Spleen (tissue), 11 donors: ENCODE measurements at regions not wholly inside any gene's neighbourhood (a gene's known extent, or its start where the extent isn't known, plus 50 kb on each side); places are given as distances from the start of the nearest gene placed in this dataset.

Experiments
- DNase-seq: peaks from one replicate; pipeline ENCODE4 v3.0.0-alpha.2; 2020
- H3K27ac ChIP-seq, 8 donors: fragments of 200-600 bp; sonication (generic) in 7 of 8; 1 replicate in 4 of 8; 2 replicates in 4 of 8; pipeline versions ENCODE4 v1.5.0 to v1.8.0; 2016 to 2021; ENCODE audit warnings: inconsistent platforms in 4 of 8, mild to moderate bottlenecking in 4 of 8, moderate library complexity in 1 of 8
- H3K27me3 ChIP-seq, 7 donors: fragments of 200-600 bp; sonication (generic) in 6 of 7; replicated peaks in 1 of 7; 1 replicate in 4 of 7; 2 replicates in 3 of 7; pipeline versions ENCODE4 v1.5.0 to v1.8.0; 2016 to 2021; ENCODE audit warnings: inconsistent platforms in 3 of 7, mild to moderate bottlenecking in 1 of 7
- H3K36me3 ChIP-seq, 6 donors: fragments of 200-600 bp; sonication (generic) in 5 of 6; 1 replicate in 4 of 6; 2 replicates in 2 of 6; pipeline versions ENCODE4 v1.5.0 to v1.8.0; 2016 to 2021; ENCODE audit warnings: inconsistent platforms in 2 of 6
- H3K4me1 ChIP-seq, 6 donors: fragments of 200-600 bp; sonication (generic) in 5 of 6; 1 replicate in 3 of 6; 2 replicates in 3 of 6; pipeline versions ENCODE4 v1.5.0 to v1.8.0; 2016 to 2021; ENCODE audit warnings: inconsistent platforms in 3 of 6
- H3K4me3 ChIP-seq, 8 donors: fragments of 200-600 bp; sonication (generic) in 7 of 8; 1 replicate in 4 of 8; 2 replicates in 4 of 8; pipeline versions ENCODE4 v1.5.0 to v1.8.0; 2016 to 2021; ENCODE audit warnings: inconsistent platforms in 4 of 8, mild to moderate bottlenecking in 4 of 8, moderate library complexity in 2 of 8
- H3K9me3 ChIP-seq, 8 donors: fragments of 200-600 bp; sonication (generic) in 7 of 8; 1 replicate in 4 of 8; 2 replicates in 4 of 8; pipeline versions ENCODE4 v1.5.0 to v1.8.0; 2016 to 2021; ENCODE audit warnings: inconsistent platforms in 4 of 8
- POLR2A ChIP-seq, 3 donors: fragments of 450-650 bp; IDR thresholded peaks; one replicate each; pipeline ENCODE4 v1.5.1; 2017; ENCODE audit warnings: antibody characterized with exemption in 3 of 3, mild to moderate bottlenecking in 1 of 3
- POLR2AphosphoS5 ChIP-seq, 3 donors: sonication (generic); formaldehyde crosslinking; IDR thresholded peaks; one replicate each; pipeline ENCODE4 v1.5.1; 2017; ENCODE audit warnings: antibody characterized with exemption in 3 of 3
- WGBS, 5 donors: extraction: QIAGEN DNeasy Blood & Tissue Kit in 3 of 5; methylation state at CpG; one replicate each; pipeline versions ENCODE4 v1.1.5 to v1.1.7; 2013 to 2018; 5-methylcytosine and 5-hydroxymethylcytosine counted together
- intact Hi-C: fragments of 100-400 bp; cut with DNase I; formaldehyde crosslinking; loops from one replicate; pipeline ENCODE4 v1.15.0; 2023; ENCODE audit warnings: low total_unique reads
- TF ChIP-seq, protein P1 (sequence below), 11 experiments: fragments of 200-600 bp in 7 of 11; fragments of 450-650 bp in 4 of 11; sonication (generic) in 4 of 11; IDR thresholded peaks in 8 of 11; conservative IDR thresholded peaks in 3 of 11; 1 replicate in 7 of 11; 2 replicates in 4 of 11; pipeline versions ENCODE4 v1.4.0 to v1.8.0; 2016 to 2021; ENCODE audit warnings: antibody characterized with exemption in 11 of 11, inconsistent platforms in 4 of 11, mild to moderate bottlenecking in 1 of 11
- donor health status: healthy with polysubstance abuse.
- donor health status: DM: no; HTN: no; CAD: no; lungs with moderate emphysema.
- donor health status: DM: no; HTN: no; CAD: no.
- donor health status: Bipolar disorder and iron deficiency.
- donor health status: healthy.
- donor health status: DM: no; HTN: no; CAD: no.
- donor health status: DM: yes; HTN: yes; CAD: no.

DNA sequence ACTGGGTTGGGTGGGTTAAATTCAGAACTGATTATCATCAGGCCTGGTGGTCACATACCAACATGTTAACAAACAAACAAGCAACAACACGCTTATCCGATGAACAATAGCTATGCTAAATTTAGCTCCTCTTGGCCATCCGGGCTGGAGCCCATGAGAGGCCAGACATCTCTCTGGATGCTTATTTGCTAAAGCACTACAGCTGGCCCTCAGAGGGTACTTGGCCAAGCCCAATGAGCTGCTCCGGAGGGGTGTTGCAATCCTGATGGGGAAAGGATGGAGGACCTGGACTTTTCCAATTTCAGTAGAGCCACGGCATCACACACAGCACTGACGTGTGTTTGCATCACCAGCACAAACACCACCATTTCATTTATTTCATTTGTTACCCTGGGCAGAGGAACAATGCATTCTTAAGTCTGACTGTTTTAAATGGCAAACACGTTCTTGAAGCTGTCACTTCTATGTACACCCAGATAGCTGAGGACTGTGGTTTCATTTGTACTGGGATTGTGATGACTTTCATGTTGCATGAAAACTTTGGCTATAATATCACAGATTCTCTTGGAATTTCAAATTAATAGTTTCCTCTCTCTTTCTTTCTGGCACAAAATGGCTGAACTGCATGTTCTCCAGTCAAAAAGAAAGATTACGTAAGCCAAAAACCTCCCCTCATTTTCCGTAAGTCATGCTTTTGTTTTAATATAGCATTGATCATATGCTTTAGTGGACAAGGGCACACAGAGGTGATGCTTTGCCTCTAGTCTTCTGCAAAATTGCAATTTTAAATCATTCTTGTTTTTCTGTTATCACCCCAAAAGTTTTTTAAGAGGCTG lies 359.8 kb upstream of the KAZN start:
- Histone ChIP-seq H3K27me3 (peaks cover 0 to 2% (median 0%) of the 10 kb centered on the region in 7 donors), H3K27ac (no peak overlapping the region), H3K36me3 (no peaks in the 10 kb centered on the region), H3K4me1 (no peaks in the 10 kb centered on the region), H3K9me3 (no peaks in the 10 kb centered on the region), H3K4me3 (no peak overlapping the region)
- 66 to 83% (median 80%) methylated on average over 9 of the region's 9 CpGs for WGBS, 5 donors
- TF ChIP-seq POLR2A (IDR thresholded peaks at IDR 0.05) (no peak), POLR2AphosphoS5 (IDR thresholded peaks at IDR 0.05) (no peak)
- TF ChIP-seq, protein P1, sequence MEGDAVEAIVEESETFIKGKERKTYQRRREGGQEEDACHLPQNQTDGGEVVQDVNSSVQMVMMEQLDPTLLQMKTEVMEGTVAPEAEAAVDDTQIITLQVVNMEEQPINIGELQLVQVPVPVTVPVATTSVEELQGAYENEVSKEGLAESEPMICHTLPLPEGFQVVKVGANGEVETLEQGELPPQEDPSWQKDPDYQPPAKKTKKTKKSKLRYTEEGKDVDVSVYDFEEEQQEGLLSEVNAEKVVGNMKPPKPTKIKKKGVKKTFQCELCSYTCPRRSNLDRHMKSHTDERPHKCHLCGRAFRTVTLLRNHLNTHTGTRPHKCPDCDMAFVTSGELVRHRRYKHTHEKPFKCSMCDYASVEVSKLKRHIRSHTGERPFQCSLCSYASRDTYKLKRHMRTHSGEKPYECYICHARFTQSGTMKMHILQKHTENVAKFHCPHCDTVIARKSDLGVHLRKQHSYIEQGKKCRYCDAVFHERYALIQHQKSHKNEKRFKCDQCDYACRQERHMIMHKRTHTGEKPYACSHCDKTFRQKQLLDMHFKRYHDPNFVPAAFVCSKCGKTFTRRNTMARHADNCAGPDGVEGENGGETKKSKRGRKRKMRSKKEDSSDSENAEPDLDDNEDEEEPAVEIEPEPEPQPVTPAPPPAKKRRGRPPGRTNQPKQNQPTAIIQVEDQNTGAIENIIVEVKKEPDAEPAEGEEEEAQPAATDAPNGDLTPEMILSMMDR (IDR thresholded peaks at IDR 0.05 in 8 of 11, conservative IDR thresholded peaks at IDR 0.05 in 3 of 11), result no peak
- intact Hi-C loops, result no loop called here
- DNase-seq, result no peak

DNA sequence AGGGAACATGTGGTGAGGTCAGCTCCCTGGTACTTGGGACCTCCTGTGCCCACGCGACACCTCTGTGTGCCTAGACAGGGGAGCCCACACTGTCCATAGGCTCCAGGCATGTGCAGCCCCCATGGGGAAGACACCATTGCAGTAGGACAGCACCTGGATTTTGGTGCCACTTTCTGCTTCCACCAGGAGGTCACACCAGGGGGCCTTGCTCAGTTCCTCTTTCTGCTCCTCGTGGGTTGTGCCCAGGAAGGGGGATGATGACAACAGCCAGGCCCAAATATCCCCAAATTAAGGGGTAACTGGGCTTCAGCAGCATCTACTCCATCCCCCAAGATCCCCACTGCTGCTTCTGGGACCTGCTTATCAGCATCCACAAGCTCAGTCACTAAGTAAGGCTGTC lies 358.2 kb upstream of the KAZN start:
- TF ChIP-seq POLR2AphosphoS5 (IDR thresholded peaks at IDR 0.05), result no peak
- TF ChIP-seq, protein P1 (IDR thresholded peaks at IDR 0.05 in 8 of 11, conservative IDR thresholded peaks at IDR 0.05 in 3 of 11), result no peak
- no peak for TF ChIP-seq POLR2A (IDR thresholded peaks at IDR 0.05)
- intact Hi-C loops, result no loop called here
- Histone ChIP-seq H3K4me1 (no peaks in the 10 kb centered on the region), H3K9me3 (no peaks in the 10 kb centered on the region), H3K27me3 (peaks cover 0 to 8% (median 0%) of the 10 kb centered on the region in 7 donors), H3K27ac (no peak overlapping the region), H3K36me3 (no peaks in the 10 kb centered on the region), H3K4me3 (no peak overlapping the region)
- DNase-seq, result no peak
- 64 to 82% (median 68%) methylated on average over 3 of the region's 3 CpGs for WGBS, 5 donors

DNA sequence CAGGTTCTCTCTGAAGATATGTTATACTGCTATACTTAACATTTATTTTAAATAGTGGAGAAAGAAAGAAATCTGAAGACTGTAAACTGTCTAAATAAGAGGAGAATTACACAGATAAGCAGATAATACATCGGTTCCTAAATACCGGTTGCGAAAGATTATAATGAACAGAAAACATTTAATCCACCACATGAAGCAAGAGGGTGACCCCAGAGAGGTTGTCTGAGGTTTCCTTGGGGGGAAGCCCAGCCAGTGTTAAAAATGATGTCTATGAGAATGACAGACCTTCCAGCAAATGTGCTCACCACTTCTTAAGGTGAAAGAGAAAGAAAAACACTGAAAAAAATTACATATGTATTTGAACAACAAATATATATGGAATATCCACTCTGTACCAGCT lies 356.4 kb upstream of the KAZN start:
- no peak overlapping the region for H3K27ac ChIP-seq
- H3K9me3 ChIP-seq, result no peaks in the 10 kb centered on the region
- H3K36me3 ChIP-seq, result no peaks in the 10 kb centered on the region
- peaks cover 0 to 14% (median 0%) of the 10 kb centered on the region in 7 donors for H3K27me3 ChIP-seq
- DNase-seq, result no peak
- intact Hi-C loops, result no loop called here
- TF ChIP-seq POLR2A (IDR thresholded peaks at IDR 0.05) (no peak), POLR2AphosphoS5 (IDR thresholded peaks at IDR 0.05) (no peak)
- TF ChIP-seq, protein P1 (IDR thresholded peaks at IDR 0.05 in 8 of 11, conservative IDR thresholded peaks at IDR 0.05 in 3 of 11), result no peak
- no peaks in the 10 kb centered on the region for H3K4me1 ChIP-seq
- H3K4me3 ChIP-seq, result no peak overlapping the region
- 75 to 90% (median 86%) methylated on average over 3 of the region's 3 CpGs for WGBS, 5 donors

DNA sequence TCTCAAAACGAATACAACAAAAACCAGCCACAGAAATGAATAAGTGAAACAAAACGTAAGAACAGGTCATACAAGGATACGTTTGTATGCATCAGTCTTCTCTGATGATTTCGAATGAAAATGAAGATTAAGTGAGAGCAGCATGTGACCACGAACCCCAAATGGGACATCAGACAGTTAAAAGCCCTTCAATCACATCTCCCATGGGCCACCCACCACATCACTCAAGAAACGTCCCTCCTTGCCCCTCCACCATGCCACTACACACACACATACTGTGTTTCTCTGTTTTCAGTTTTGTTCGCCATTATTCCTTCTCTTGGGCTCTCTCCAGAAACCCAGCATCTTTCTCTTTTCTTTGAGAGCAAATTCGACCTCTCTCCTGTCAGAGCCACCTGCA lies 355.6 kb upstream of the KAZN start:
- no peak overlapping the region for H3K4me3 ChIP-seq
- no peaks in the 10 kb centered on the region for H3K9me3 ChIP-seq
- WGBS, 5 donors, result 67 to 71% (median 70%) methylated on average over 8 of the region's 8 CpGs
- H3K4me1 ChIP-seq, result no peaks in the 10 kb centered on the region
- intact Hi-C loops, result no loop called here
- H3K36me3 ChIP-seq, result no peaks in the 10 kb centered on the region
- TF ChIP-seq, protein P1 (IDR thresholded peaks at IDR 0.05 in 8 of 11, conservative IDR thresholded peaks at IDR 0.05 in 3 of 11), result no peak
- TF ChIP-seq POLR2AphosphoS5 (IDR thresholded peaks at IDR 0.05) (no peak), POLR2A (IDR thresholded peaks at IDR 0.05) (no peak)
- peaks cover 0 to 17% (median 0%) of the 10 kb centered on the region in 7 donors for H3K27me3 ChIP-seq
- no peak for DNase-seq
- H3K27ac ChIP-seq, result no peak overlapping the region
